HG02623 (cell line): ENCODE measurements at regions not wholly inside any gene's neighbourhood (a gene's known extent, or its start where the extent isn't known, plus 50 kb on each side); places are given as distances from the start of the nearest gene placed in this dataset.

ENCODE experiments used
- ATAC-seq: cut with Tn5 transposase; IDR thresholded peaks from one replicate; pipeline ENCODE4 v1.9.1; 2021; ENCODE audit warnings: moderate library complexity; ENCODE audit not compliant: unreplicated experiment

GRCh38 chr4:134027931-134028330, 173.7 kb downstream of the PABPC4L start:
- no peak for ATAC-seq

- no peak for ATAC-seq
Measured at GRCh38 chr4:134024251-134024650, 177.3 kb downstream of the PABPC4L start.

- no peak for ATAC-seq
Measured at GRCh38 chr4:134019657-134020056, 181.9 kb downstream of the PABPC4L start.

GRCh38 chr4:134018846-134019245, 182.7 kb downstream of the PABPC4L start:
- no peak for ATAC-seq

- ATAC-seq = no peak
Measured at GRCh38 chr4:134001057-134001456, 200.5 kb downstream of the PABPC4L start.

GRCh38 chr4:133997436-133997835, 204.2 kb downstream of the PABPC4L start:
- ATAC-seq = no peak

- ATAC-seq = no peak
Measured at GRCh38 chr4:133996431-133997121, 205.0 kb downstream of the PABPC4L start.

GRCh38 chr4:133995243-133995960, 206.2 kb downstream of the PABPC4L start:
- no peak for ATAC-seq

GRCh38 chr4:133982533-133983224, 218.9 kb downstream of the PABPC4L start:
- no peak for ATAC-seq

GRCh38 chr4:133981327-133981726, 220.3 kb downstream of the PABPC4L start:
- ATAC-seq = no peak

GRCh38 chr4:133972586-133972985, 229.0 kb downstream of the PABPC4L start:
- ATAC-seq = no peak

- no peak for ATAC-seq
Measured at GRCh38 chr4:133969202-133969848, 232.3 kb downstream of the PABPC4L start.

GRCh38 chr4:133968174-133968573, 233.4 kb downstream of the PABPC4L start:
- no peak for ATAC-seq

GRCh38 chr4:133960975-133961374, 240.6 kb downstream of the PABPC4L start:
- ATAC-seq = no peak

- ATAC-seq = no peak
Measured at GRCh38 chr4:133943081-133943480, 258.5 kb downstream of the PABPC4L start.

GRCh38 chr4:133938061-133938460, 263.5 kb downstream of the PABPC4L start:
- no peak for ATAC-seq

- no peak for ATAC-seq
Measured at GRCh38 chr4:133929531-133930239, 271.9 kb downstream of the PABPC4L start.

- ATAC-seq = no peak
Measured at GRCh38 chr4:133921280-133922195, 280.1 kb downstream of the PABPC4L start.

GRCh38 chr4:133920236-133920635, 281.4 kb downstream of the PABPC4L start:
- ATAC-seq = no peak

- no peak for ATAC-seq
Measured at GRCh38 chr4:133910165-133910564, 291.4 kb downstream of the PABPC4L start.
